ENCODE measurements at regions not wholly inside any gene's neighbourhood (a gene's known extent, or its start where the extent isn't known, plus 50 kb on each side); places are given as distances from the start of the nearest gene placed in this dataset.

GRCh38 chr2:14743861-14744260 lies 111.3 kb downstream of the LRATD1 start:
- TF ChIP-seq CTCF (IDR thresholded peaks at IDR 0.05; ENCODE audit: insufficient read depth, low read length) (no peak), REST (IDR thresholded peaks at IDR 0.05; ENCODE audit: insufficient replicate concordance, low read depth) (no peak), POLR2AphosphoS5 (IDR thresholded peaks at IDR 0.05; ENCODE audit: low read depth) (no peak), GABPA (IDR thresholded peaks at IDR 0.05; ENCODE audit: low read depth) (no peak), SPI1 (IDR thresholded peaks at IDR 0.05; ENCODE audit: borderline replicate concordance, low read depth) (no peak)

Data from HL-60 (cell line).